Keratinocyte (primary cell): ENCODE measurements at regions not wholly inside any gene's neighbourhood (a gene's known extent, or its start where the extent isn't known, plus 50 kb on each side); places are given as distances from the start of the nearest gene placed in this dataset.

ENCODE experiments used
- CTCF ChIP-seq, 3 experiments: IDR thresholded peaks in 1 of 3; conservative IDR thresholded peaks in 1 of 3; optimal IDR thresholded peaks in 1 of 3; 2 replicates in 2 of 3; 3 replicates in 1 of 3; pipeline versions ENCODE3 to v1.5.1; 2011; ENCODE audit warnings: low read length in 3 of 3, mild to moderate bottlenecking in 3 of 3, moderate library complexity in 2 of 3, control low read depth in 1 of 3, inconsistent platforms in 1 of 3; ENCODE audit not compliant: insufficient read depth in 2 of 3; ENCODE audit errors: extremely low read depth in 1 of 3
- EZH2 ChIP-seq: IDR thresholded peaks from one replicate; pipeline ENCODE4 v1.6.1; 2012; ENCODE audit warnings: inconsistent platforms, mild to moderate bottlenecking, low read length, moderate library complexity

DNA sequence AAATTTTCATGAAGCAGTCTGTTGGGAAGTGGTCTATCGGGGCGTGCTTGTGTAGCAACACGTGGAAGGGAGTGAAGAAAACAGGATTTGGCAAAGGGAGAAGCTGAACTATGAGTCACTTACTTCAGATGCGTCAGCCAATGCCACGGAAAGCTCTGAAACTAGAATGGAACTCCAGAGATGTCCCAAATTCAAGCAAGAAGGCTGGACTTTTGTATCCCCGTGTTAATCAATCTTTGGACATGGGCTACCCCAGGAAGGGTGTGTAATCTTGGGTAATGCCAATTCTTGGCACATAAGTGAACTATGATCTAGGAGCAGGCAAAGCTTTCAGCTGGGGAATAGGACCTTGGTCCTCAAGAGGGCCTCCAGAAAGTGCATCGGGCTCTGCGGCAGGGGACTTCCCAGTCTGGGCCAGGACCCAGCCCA lies 102.6 kb downstream of the ADSS2 start:
- TF ChIP-seq EZH2 (no peak), CTCF (optimal IDR thresholded peaks at IDR 0.05 in 1 of 3, IDR thresholded peaks at IDR 0.05 in 1 of 3, conservative IDR thresholded peaks at IDR 0.05 in 1 of 3; ENCODE audit: extremely low read depth in 1 of 3, insufficient read depth in 2 of 3, low read length in 3 of 3) (no peak)
